Fibroblast of villous mesenchyme (primary cell): ENCODE measurements at regions not wholly inside any gene's neighbourhood (a gene's known extent, or its start where the extent isn't known, plus 50 kb on each side); places are given as distances from the start of the nearest gene placed in this dataset.
A peak's percentile ranks its signal among the peaks of the same experiment; 100 is the strongest.

Experiments
- DNase-seq: peaks from one replicate; pipeline ENCODE4 v3.0.0-alpha.2; 2010; ENCODE audit warnings: low read depth
- H3K4me3 ChIP-seq: 2 replicates; pipeline ENCODE4 v1.5.1; 2011; ENCODE audit warnings: low read depth, mild to moderate bottlenecking, low read length
- CTCF ChIP-seq: IDR thresholded peaks from 2 replicates; pipeline ENCODE4 v1.5.1; 2012; ENCODE audit warnings: low read depth, mild to moderate bottlenecking, low read length; ENCODE audit not compliant: insufficient read depth

- no peak for DNase-seq
- no peak overlapping the region for H3K4me3 ChIP-seq
- no peak for TF ChIP-seq CTCF
Measured at GRCh38 chr13:40346592-40346991, 319.8 kb downstream of the FOXO1 start.

- no peak for TF ChIP-seq CTCF
- no peak overlapping the region for H3K4me3 ChIP-seq
- DNase-seq, result no peak
Measured at GRCh38 chr13:40348096-40348679, 318.3 kb downstream of the FOXO1 start.

GRCh38 chr13:40350283-40350992 lies 316.0 kb downstream of the FOXO1 start:
- H3K4me3 ChIP-seq, result no peak overlapping the region
- peak; percentile 79 for DNase-seq
- no peak for TF ChIP-seq CTCF

- no peak overlapping the region for H3K4me3 ChIP-seq
- no peak for DNase-seq
- TF ChIP-seq CTCF, result no peak
Measured at GRCh38 chr13:40351537-40352379, 314.7 kb downstream of the FOXO1 start.

DNA sequence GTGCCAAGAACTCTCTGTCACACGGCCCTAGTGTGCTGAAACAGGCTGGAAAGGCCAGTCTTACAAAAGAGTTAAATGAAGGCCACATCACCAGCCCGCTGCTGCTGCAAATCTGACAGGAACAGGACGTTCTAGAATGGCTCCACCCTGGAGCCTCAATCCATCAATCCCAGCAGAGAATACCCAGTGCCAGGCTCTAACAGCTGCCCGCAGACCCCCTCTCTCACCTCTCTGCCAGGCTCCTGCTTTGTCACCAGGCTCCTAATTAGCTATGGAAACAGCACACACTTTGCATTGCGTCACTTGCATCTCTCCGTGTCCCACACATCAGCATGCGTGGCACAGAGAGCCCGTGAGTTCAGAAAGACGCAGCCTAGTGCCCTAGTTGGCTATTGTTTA lies 314.1 kb downstream of the FOXO1 start:
- no peak overlapping the region for H3K4me3 ChIP-seq
- peak; percentile 51 for DNase-seq
- no peak for TF ChIP-seq CTCF

- H3K4me3 ChIP-seq, result no peak overlapping the region
- no peak for TF ChIP-seq CTCF
- peak; percentile 10 for DNase-seq
Measured at GRCh38 chr13:40352802-40353562, 313.5 kb downstream of the FOXO1 start.
